ENCODE measurements at regions not wholly inside any gene's neighbourhood (a gene's known extent, or its start where the extent isn't known, plus 50 kb on each side); places are given as distances from the start of the nearest gene placed in this dataset.

DNA sequence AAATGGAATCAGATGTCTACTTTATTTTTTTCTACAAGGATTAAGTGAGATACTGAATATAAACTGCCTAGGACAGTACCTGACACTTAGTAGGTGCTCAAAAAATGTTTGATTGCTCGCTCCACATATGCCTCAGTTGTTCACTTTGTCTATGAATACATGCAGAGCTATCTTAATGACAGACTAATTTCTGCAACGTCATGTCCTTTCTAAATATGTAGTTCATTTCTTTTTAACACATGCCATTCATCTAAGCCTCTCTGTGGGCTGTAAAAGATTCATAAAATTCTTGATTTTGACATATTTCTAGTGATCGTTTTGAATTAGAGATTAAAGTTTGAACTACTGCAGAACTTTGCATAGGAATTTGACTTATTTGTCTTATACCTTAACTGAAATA lies 176.3 kb upstream of the STXBP6 start:
- in situ Hi-C loops (cut with MboI), result no loop called here
- 4% methylated on average over 3 of the region's 3 CpGs for WGBS (ENCODE audit: insufficient coverage, low coverage, missing lambda C conversion rate)

DNA sequence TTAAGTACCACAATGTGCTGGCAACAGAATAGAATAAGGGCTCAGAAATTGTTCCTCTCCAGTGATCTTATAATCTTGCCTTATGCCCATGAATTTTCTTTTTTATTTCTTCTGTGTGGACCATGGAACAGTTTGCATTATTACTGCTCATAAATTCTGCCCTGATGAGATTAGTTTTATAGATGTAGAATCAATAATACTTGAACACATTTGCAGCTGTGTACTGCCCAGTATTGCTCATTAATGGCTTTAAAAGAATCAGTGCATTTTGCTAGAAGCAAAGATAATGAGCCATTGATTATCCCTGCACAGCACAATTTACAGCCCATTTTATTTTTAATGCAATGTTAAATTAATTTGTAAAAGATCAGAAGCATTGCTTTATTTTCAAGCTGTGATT lies 172.3 kb upstream of the STXBP6 start:
- in situ Hi-C loops (cut with MboI) (no loop called here), intact Hi-C loops (cut with micrococcal nuclease) (no loop called here)
- no peak overlapping the region for H3K27ac ChIP-seq (ENCODE audit: extremely low read depth, low read depth, low read length)
- no peak overlapping the region for H3K4me2 ChIP-seq (ENCODE audit: insufficient read depth, low read length)
- H3K9ac ChIP-seq (ENCODE audit: insufficient read depth in 1 of 2, low read depth in 2 of 2, low read length in 2 of 2), result no peak overlapping the region
- no peaks in the 10 kb centered on the region for H3K36me3 ChIP-seq (ENCODE audit: control insufficient read depth, insufficient read depth, low read length)
- no peak overlapping the region for H2AFZ ChIP-seq (ENCODE audit: low read depth, low read length)
- no peak for DNase-seq (ENCODE audit: extremely low read depth in 1 of 4, low spot score in 3 of 4)
- no peaks in the 10 kb centered on the region for H3K27me3 ChIP-seq (ENCODE audit: control insufficient read depth in 2 of 2, insufficient read depth in 2 of 2, low read length in 2 of 2)
- H3K9me3 ChIP-seq (replicated peaks; ENCODE audit: control insufficient read depth, insufficient read depth, low read depth, low read length), result no peaks in the 10 kb centered on the region; the same call in 1 of the 2 replicates
- no TSS peak for BruUV-seq (replicated peaks)
- H3K4me1 ChIP-seq (replicated peaks in 1 of 2; ENCODE audit: control insufficient read depth in 2 of 2, insufficient read depth in 2 of 2, low read length in 2 of 2), result no peaks in the 10 kb centered on the region
- POLR2A ChIA-PET, result no interaction called here
- no peaks in the 10 kb centered on the region for H3K79me2 ChIP-seq (ENCODE audit: control insufficient read depth, insufficient read depth, low read length)
- no peaks in the 10 kb centered on the region for H3K9me1 ChIP-seq (ENCODE audit: control insufficient read depth, insufficient read depth, low read length)
- no peak overlapping the region for H3K4me3 ChIP-seq
- no peak for FAIRE-seq
- no peaks in the 10 kb centered on the region for H4K20me1 ChIP-seq (replicated peaks; ENCODE audit: control insufficient read depth, insufficient read depth, low read length)
- no peak for ATAC-seq
- CTCF ChIA-PET (ENCODE audit: low intra/inter-chr PET ratio), result no interaction called here
- TF ChIP-seq STAT5B (CRISPR knock-in tag; IDR thresholded peaks at IDR 0.05) (no peak), PURB (CRISPR knock-in tag; IDR thresholded peaks at IDR 0.05; ENCODE audit: low read depth) (no peak), CBX8 (IDR thresholded peaks at IDR 0.05; ENCODE audit: borderline replicate concordance, extremely low read depth, low read depth, low read length, poor library complexity, severe bottlenecking) (no peak), BHLHE40 (IDR thresholded peaks at IDR 0.05; ENCODE audit: low read length) (no peak)
- TF ChIP-seq, protein P1, sequence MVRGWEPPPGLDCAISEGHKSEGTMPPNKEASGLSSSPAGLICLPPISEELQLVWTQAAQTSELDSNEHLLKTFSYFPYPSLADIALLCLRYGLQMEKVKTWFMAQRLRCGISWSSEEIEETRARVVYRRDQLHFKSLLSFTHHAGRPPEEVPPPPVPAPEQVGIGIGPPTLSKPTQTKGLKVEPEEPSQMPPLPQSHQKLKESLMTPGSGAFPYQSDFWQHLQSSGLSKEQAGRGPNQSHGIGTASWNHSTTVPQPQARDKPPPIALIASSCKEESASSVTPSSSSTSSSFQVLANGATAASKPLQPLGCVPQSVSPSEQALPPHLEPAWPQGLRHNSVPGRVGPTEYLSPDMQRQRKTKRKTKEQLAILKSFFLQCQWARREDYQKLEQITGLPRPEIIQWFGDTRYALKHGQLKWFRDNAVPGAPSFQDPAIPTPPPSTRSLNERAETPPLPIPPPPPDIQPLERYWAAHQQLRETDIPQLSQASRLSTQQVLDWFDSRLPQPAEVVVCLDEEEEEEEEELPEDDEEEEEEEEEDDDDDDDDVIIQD (CRISPR knock-in tag; IDR thresholded peaks at IDR 0.05), result no peak

More for the DNA sequence above, 176.3 kb upstream of the STXBP6 start:
- Histone ChIP-seq H3K9me3 (replicated peaks; ENCODE audit: control insufficient read depth, insufficient read depth, low read depth, low read length) (no peaks in the 10 kb centered on the region), H3K27ac (ENCODE audit: extremely low read depth, low read depth, low read length) (no peak overlapping the region), H3K79me2 (ENCODE audit: control insufficient read depth, insufficient read depth, low read length) (no peaks in the 10 kb centered on the region), H3K36me3 (ENCODE audit: control insufficient read depth, insufficient read depth, low read length) (no peaks in the 10 kb centered on the region), H4K20me1 (replicated peaks; ENCODE audit: control insufficient read depth, insufficient read depth, low read length) (no peaks in the 10 kb centered on the region), H3K4me2 (ENCODE audit: insufficient read depth, low read length) (no peak overlapping the region), H3K4me1 (replicated peaks in 1 of 2; ENCODE audit: control insufficient read depth in 2 of 2, insufficient read depth in 2 of 2, low read length in 2 of 2) (no peaks in the 10 kb centered on the region), H3K27me3 (ENCODE audit: control insufficient read depth in 2 of 2, insufficient read depth in 2 of 2, low read length in 2 of 2) (no peaks in the 10 kb centered on the region), H3K4me3 (no peak overlapping the region), H2AFZ (ENCODE audit: low read depth, low read length) (no peak overlapping the region), H3K9me1 (ENCODE audit: control insufficient read depth, insufficient read depth, low read length) (no peaks in the 10 kb centered on the region), H3K9ac (ENCODE audit: insufficient read depth in 1 of 2, low read depth in 2 of 2, low read length in 2 of 2) (no peak overlapping the region)
- ATAC-seq (no peak), DNase-seq (ENCODE audit: extremely low read depth in 1 of 4, low spot score in 3 of 4) (no peak), FAIRE-seq (no peak)
- no TSS peak for BruUV-seq (replicated peaks)
- TF ChIP-seq, protein P2, sequence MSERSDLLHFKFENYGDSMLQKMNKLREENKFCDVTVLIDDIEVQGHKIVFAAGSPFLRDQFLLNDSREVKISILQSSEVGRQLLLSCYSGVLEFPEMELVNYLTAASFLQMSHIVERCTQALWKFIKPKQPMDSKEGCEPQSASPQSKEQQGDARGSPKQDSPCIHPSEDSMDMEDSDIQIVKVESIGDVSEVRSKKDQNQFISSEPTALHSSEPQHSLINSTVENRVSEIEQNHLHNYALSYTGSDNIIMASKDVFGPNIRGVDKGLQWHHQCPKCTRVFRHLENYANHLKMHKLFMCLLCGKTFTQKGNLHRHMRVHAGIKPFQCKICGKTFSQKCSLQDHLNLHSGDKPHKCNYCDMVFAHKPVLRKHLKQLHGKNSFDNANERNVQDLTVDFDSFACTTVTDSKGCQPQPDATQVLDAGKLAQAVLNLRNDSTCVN (CRISPR knock-in tag; IDR thresholded peaks at IDR 0.05), result no peak
- intact Hi-C loops (cut with micrococcal nuclease), result no loop called here
- CTCF ChIA-PET (ENCODE audit: low intra/inter-chr PET ratio), result no interaction called here
- POLR2A ChIA-PET, result no interaction called here

Data from K562 (cell line).